ENCODE measurements at regions not wholly inside any gene's neighbourhood (a gene's known extent, or its start where the extent isn't known, plus 50 kb on each side); places are given as distances from the start of the nearest gene placed in this dataset.

GRCh38 chr1:5690898-5691297 is 301.3 kb downstream of the NPHP4 start:
- TF ChIP-seq PKNOX1 (IDR thresholded peaks at IDR 0.05) = no peak
- no peak for TF ChIP-seq L3MBTL2 (conservative IDR thresholded peaks at IDR 0.05)
- no peak for TF ChIP-seq ZNF384 (IDR thresholded peaks at IDR 0.05)
- no peak for TF ChIP-seq FOXM1 (IDR thresholded peaks at IDR 0.05; ENCODE audit: borderline replicate concordance)
- TF ChIP-seq HDGF (IDR thresholded peaks at IDR 0.05; ENCODE audit: borderline replicate concordance) = no peak
- TF ChIP-seq ELF4 (IDR thresholded peaks at IDR 0.05) = no peak
- TF ChIP-seq BHLHE40 (IDR thresholded peaks at IDR 0.05; ENCODE audit: borderline replicate concordance) = no peak
- TF ChIP-seq FOXK2 (IDR thresholded peaks at IDR 0.05) = no peak
- no peak for TF ChIP-seq LEF1 (IDR thresholded peaks at IDR 0.05; ENCODE audit: borderline replicate concordance)
- TF ChIP-seq TARDBP (IDR thresholded peaks at IDR 0.05) = no peak
- no peak for TF ChIP-seq SUZ12 (IDR thresholded peaks at IDR 0.05)
- TF ChIP-seq ARNT (IDR thresholded peaks at IDR 0.05) = no peak
- no peak for TF ChIP-seq SP1 (IDR thresholded peaks at IDR 0.05)
- TF ChIP-seq CTBP1 (IDR thresholded peaks at IDR 0.05; ENCODE audit: borderline replicate concordance) = no peak
- no peak for TF ChIP-seq FOXA1 (IDR thresholded peaks at IDR 0.05)
- TF ChIP-seq NFRKB (IDR thresholded peaks at IDR 0.05) = no peak
- ChIA-PET POLR2A (no interaction called here), CTCF (no interaction called here)
- DNase-seq (ENCODE audit: extremely low spot score) = no peak

- ChIA-PET CTCF (no interaction called here), POLR2A (no interaction called here)
- DNase-seq (ENCODE audit: extremely low spot score) = no peak
- TF ChIP-seq FOXM1 (IDR thresholded peaks at IDR 0.05; ENCODE audit: borderline replicate concordance) (no peak), HDGF (IDR thresholded peaks at IDR 0.05; ENCODE audit: borderline replicate concordance) (no peak), CTBP1 (IDR thresholded peaks at IDR 0.05; ENCODE audit: borderline replicate concordance) (no peak), FOXK2 (IDR thresholded peaks at IDR 0.05) (no peak), SP1 (IDR thresholded peaks at IDR 0.05) (no peak), ELF4 (IDR thresholded peaks at IDR 0.05) (no peak), LEF1 (IDR thresholded peaks at IDR 0.05; ENCODE audit: borderline replicate concordance) (no peak), SUZ12 (IDR thresholded peaks at IDR 0.05) (no peak), ARNT (IDR thresholded peaks at IDR 0.05) (no peak), NFRKB (IDR thresholded peaks at IDR 0.05) (no peak), FOXA1 (IDR thresholded peaks at IDR 0.05) (no peak), PKNOX1 (IDR thresholded peaks at IDR 0.05) (no peak), ZNF384 (IDR thresholded peaks at IDR 0.05) (no peak), TARDBP (IDR thresholded peaks at IDR 0.05) (no peak)
These were observed 301.9 kb downstream of the NPHP4 start for GRCh38 chr1:5690291-5690690.

GRCh38 chr1:5688081-5689077 is 303.8 kb downstream of the NPHP4 start:
- POLR2A ChIA-PET = no interaction called here
- DNase-seq (ENCODE audit: extremely low spot score) = no peak
- CTCF ChIA-PET = no interaction called here
- no peak for TF ChIP-seq LEF1 (IDR thresholded peaks at IDR 0.05; ENCODE audit: borderline replicate concordance)

GRCh38 chr1:5686925-5687706 is 305.1 kb downstream of the NPHP4 start:
- ChIA-PET CTCF (no interaction called here), POLR2A (no interaction called here)
- no peak for TF ChIP-seq TARDBP (IDR thresholded peaks at IDR 0.05)
- TF ChIP-seq HDGF (IDR thresholded peaks at IDR 0.05; ENCODE audit: borderline replicate concordance) = no peak
- no peak for TF ChIP-seq ELF4 (IDR thresholded peaks at IDR 0.05)
- no peak for DNase-seq (ENCODE audit: extremely low spot score)

- ChIA-PET CTCF (no interaction called here), POLR2A (no interaction called here)
- no peak for DNase-seq (ENCODE audit: extremely low spot score)
- TF ChIP-seq FOXA1 (IDR thresholded peaks at IDR 0.05) = no peak
- TF ChIP-seq PKNOX1 (IDR thresholded peaks at IDR 0.05) = no peak
- no peak for TF ChIP-seq NFRKB (IDR thresholded peaks at IDR 0.05)
- TF ChIP-seq SUZ12 (IDR thresholded peaks at IDR 0.05) = no peak
- TF ChIP-seq BHLHE40 (IDR thresholded peaks at IDR 0.05; ENCODE audit: borderline replicate concordance) = no peak
- no peak for TF ChIP-seq HDGF (IDR thresholded peaks at IDR 0.05; ENCODE audit: borderline replicate concordance)
- TF ChIP-seq CTBP1 (IDR thresholded peaks at IDR 0.05; ENCODE audit: borderline replicate concordance) = no peak
- TF ChIP-seq L3MBTL2 (conservative IDR thresholded peaks at IDR 0.05) = no peak
- no peak for TF ChIP-seq TARDBP (IDR thresholded peaks at IDR 0.05)
- TF ChIP-seq ZNF384 (IDR thresholded peaks at IDR 0.05) = no peak
- no peak for TF ChIP-seq LEF1 (IDR thresholded peaks at IDR 0.05; ENCODE audit: borderline replicate concordance)
- TF ChIP-seq ELF4 (IDR thresholded peaks at IDR 0.05) = no peak
- no peak for TF ChIP-seq SP1 (IDR thresholded peaks at IDR 0.05)
- no peak for TF ChIP-seq ARNT (IDR thresholded peaks at IDR 0.05)
- TF ChIP-seq FOXM1 (IDR thresholded peaks at IDR 0.05; ENCODE audit: borderline replicate concordance) = no peak
These were observed 306.0 kb downstream of the NPHP4 start for GRCh38 chr1:5686195-5686594.

Measured in HEK293T (cell line).